ENCODE measurements at regions not wholly inside any gene's neighbourhood (a gene's known extent, or its start where the extent isn't known, plus 50 kb on each side); places are given as distances from the start of the nearest gene placed in this dataset.
"Not testable (repeated sequence)": the region's sequence is repeated elsewhere in the genome, so short reads cannot be mapped to it uniquely, and the experiment has no call there.

GRCh38 chr6:3531481-3531880, 74.6 kb upstream of the SLC22A23 start:
- DNase-seq (ENCODE audit: low read depth), result no peak
- H3K4me3 ChIP-seq (ENCODE audit: control insufficient read depth, low read depth, low read length), result no peak overlapping the region
- TF ChIP-seq, protein P1, sequence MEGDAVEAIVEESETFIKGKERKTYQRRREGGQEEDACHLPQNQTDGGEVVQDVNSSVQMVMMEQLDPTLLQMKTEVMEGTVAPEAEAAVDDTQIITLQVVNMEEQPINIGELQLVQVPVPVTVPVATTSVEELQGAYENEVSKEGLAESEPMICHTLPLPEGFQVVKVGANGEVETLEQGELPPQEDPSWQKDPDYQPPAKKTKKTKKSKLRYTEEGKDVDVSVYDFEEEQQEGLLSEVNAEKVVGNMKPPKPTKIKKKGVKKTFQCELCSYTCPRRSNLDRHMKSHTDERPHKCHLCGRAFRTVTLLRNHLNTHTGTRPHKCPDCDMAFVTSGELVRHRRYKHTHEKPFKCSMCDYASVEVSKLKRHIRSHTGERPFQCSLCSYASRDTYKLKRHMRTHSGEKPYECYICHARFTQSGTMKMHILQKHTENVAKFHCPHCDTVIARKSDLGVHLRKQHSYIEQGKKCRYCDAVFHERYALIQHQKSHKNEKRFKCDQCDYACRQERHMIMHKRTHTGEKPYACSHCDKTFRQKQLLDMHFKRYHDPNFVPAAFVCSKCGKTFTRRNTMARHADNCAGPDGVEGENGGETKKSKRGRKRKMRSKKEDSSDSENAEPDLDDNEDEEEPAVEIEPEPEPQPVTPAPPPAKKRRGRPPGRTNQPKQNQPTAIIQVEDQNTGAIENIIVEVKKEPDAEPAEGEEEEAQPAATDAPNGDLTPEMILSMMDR (conservative IDR thresholded peaks at IDR 0.05; ENCODE audit: control insufficient read depth, insufficient read depth, low read depth, low read length), result no peak

GRCh38 chr6:3530515-3530914, 73.7 kb upstream of the SLC22A23 start:
- no peak for DNase-seq (ENCODE audit: low read depth)
- no peak overlapping the region for H3K4me3 ChIP-seq (ENCODE audit: control insufficient read depth, low read depth, low read length)
- TF ChIP-seq, protein P1 (conservative IDR thresholded peaks at IDR 0.05; ENCODE audit: control insufficient read depth, insufficient read depth, low read depth, low read length), result no peak

GRCh38 chr6:3529721-3530120, 72.9 kb upstream of the SLC22A23 start:
- no peak for DNase-seq (ENCODE audit: low read depth)
- H3K4me3 ChIP-seq (ENCODE audit: control insufficient read depth, low read depth, low read length), result no peak overlapping the region
- TF ChIP-seq, protein P1 (conservative IDR thresholded peaks at IDR 0.05; ENCODE audit: control insufficient read depth, insufficient read depth, low read depth, low read length), result no peak

GRCh38 chr6:3529232-3529631, 72.4 kb upstream of the SLC22A23 start:
- TF ChIP-seq, protein P1 (conservative IDR thresholded peaks at IDR 0.05; ENCODE audit: control insufficient read depth, insufficient read depth, low read depth, low read length), result no peak
- no peak for DNase-seq (ENCODE audit: low read depth)
- no peak overlapping the region for H3K4me3 ChIP-seq (ENCODE audit: control insufficient read depth, low read depth, low read length)

- H3K4me3 ChIP-seq (ENCODE audit: control insufficient read depth, low read depth, low read length); DNase-seq (ENCODE audit: low read depth): not testable (repeated sequence)
Measured at GRCh38 chr6:3528081-3528671, 71.3 kb upstream of the SLC22A23 start.

- H3K4me3 ChIP-seq (ENCODE audit: control insufficient read depth, low read depth, low read length), result no peak overlapping the region
- DNase-seq (ENCODE audit: low read depth), result peak; percentile 47
- TF ChIP-seq, protein P1 (conservative IDR thresholded peaks at IDR 0.05; ENCODE audit: control insufficient read depth, insufficient read depth, low read depth, low read length), result no peak
Measured at GRCh38 chr6:3527651-3527977, 70.8 kb upstream of the SLC22A23 start.

DNA sequence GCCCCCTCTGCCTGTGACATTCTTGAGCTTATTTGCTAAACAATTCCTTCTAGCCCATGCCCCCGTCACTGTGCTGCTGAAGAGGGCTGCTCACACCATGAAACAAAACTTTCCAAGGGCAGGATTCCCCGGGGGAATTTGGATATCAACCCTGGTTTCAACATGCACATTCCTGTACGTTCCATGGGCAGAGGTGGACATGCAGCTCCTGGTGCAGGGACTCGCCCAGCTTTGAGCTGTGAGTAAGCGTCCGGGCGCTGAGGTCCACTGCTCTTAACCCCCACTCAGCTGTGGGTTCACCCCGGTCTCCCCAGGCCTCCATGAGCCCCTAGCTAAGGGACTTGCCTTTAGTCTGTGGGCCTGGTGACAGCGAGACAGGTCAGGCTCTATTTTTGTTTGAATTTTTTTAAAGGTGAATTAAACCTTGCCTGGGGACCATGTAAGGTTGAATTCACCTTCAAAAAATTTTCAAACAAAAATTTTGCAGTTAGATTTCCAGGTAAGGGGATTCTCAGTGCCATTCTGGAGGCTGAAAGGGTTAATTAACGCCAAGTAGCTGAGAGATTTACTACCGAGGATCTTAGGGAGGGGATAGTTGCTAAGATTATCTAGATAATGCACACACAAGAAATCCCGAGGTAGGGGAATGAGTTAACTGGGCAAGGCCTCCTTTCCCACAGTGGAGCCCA, 70.3 kb upstream of the SLC22A23 start:
- H3K4me3 ChIP-seq (ENCODE audit: control insufficient read depth, low read depth, low read length), result no peak overlapping the region
- TF ChIP-seq, protein P1 (conservative IDR thresholded peaks at IDR 0.05; ENCODE audit: control insufficient read depth, insufficient read depth, low read depth, low read length), result no peak
- peak; percentile 42 for DNase-seq (ENCODE audit: low read depth)

Data from fibroblast of mammary gland (primary cell).